HG02943 (cell line): ENCODE measurements at regions not wholly inside any gene's neighbourhood (a gene's known extent, or its start where the extent isn't known, plus 50 kb on each side); places are given as distances from the start of the nearest gene placed in this dataset.

ENCODE experiments used
- ATAC-seq: cut with Tn5 transposase; IDR thresholded peaks from one replicate; pipeline ENCODE4 v1.9.1; 2021; ENCODE audit warnings: mild to moderate bottlenecking, low read depth, moderate library complexity; ENCODE audit not compliant: unreplicated experiment

- ATAC-seq, result no peak
These were observed 113.2 kb downstream of the HERPUD2 start for GRCh38 chr7:35581605-35582210.

DNA sequence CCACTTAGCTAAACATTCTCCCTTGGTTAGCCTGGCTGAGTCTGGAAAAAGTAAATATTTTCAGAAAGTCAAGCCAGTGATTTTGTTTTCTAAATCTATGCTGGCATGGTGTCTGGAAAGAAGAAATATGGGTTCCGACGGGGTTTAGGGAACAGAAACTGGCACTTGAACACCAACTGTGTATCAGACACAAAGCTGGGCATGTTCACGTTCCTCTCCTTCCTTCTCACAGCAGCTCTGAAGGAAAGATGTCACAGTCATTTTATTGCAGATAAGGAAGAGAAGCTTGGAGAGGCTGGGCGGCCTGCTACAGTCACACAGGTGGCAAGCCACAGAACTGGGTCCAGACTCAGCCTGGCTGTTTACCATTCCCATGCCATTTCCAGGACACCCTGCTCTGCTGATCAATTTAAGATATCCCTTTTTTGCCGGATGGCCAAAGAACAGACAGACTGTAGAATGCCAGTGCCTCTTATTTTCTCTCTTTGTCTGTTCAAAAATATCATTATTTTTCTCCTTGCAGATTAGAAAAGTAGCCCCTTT is 118.8 kb downstream of the HERPUD2 start:
- no peak for ATAC-seq

DNA sequence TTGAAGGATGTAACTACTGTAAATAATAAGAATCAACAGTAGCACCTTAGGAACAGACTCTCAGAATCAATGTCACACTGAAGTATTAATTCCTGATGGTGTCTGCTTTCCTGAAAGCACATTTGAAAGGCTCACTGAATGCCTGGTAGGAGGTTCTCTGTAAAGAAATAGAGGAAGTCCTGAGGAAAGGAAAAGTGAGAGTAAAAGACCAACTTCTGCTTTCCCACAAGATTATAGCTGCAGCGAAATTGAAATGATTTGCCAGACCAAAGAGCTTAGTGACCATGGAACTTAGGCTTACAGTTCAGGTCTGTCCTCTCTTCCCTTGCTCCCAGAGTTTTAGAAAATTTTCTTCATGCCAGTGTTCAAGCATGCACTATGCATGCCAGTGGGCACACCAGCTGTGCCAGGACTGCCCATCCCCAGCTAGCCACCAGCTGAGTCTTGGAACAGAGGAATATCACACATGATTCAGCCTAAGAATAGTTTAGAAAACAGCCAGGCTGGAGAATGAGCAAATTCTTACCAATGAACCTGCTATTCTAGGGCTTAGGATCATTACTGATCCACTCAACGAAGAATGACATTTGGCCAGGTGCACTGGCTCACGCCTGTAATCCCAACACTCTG is 123.2 kb downstream of the HERPUD2 start:
- ATAC-seq, result no peak

- no peak for ATAC-seq
These were observed 124.0 kb downstream of the HERPUD2 start for GRCh38 chr7:35570937-35571336.

DNA sequence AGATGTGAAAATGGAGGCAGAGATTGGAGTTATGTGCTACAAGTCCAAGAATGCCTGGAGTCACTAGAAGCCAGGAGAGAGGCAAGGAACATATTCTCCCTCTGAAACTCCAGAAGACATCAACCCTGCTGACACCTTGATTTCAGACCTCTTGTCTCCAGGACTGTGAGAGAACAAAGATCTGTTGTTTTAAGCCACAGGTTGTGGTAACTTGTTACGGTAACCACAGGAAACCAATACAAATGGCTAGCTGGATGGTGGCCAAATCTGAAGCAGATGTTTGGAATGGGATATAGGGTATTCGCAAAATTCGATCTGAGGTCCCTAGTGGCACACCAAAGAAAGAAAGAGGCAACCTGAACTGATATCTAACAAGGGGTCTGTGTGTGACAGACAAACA is 129.0 kb downstream of the HERPUD2 start:
- no peak for ATAC-seq

DNA sequence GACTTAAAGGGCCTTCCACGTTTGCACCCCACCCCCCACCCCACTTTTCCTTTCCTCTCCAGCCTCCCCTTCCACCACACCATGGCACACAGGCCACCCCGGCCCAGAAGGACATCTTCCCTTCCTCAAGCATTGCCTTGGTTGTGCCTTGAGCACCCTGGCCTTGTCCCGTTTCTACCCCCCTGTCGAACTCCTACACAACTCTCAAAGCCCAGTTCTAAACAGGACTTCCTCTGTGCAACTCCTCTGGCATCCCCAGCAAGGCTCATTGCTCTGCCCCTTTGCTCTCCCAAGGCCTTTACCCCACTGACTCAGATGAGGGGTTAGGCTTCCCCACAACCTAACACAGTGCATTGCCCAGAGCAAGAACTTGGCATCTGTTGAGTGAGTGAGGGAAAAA is 136.1 kb downstream of the HERPUD2 start:
- ATAC-seq, result no peak

- no peak for ATAC-seq
These were observed 138.1 kb downstream of the HERPUD2 start for GRCh38 chr7:35556515-35557471.

DNA sequence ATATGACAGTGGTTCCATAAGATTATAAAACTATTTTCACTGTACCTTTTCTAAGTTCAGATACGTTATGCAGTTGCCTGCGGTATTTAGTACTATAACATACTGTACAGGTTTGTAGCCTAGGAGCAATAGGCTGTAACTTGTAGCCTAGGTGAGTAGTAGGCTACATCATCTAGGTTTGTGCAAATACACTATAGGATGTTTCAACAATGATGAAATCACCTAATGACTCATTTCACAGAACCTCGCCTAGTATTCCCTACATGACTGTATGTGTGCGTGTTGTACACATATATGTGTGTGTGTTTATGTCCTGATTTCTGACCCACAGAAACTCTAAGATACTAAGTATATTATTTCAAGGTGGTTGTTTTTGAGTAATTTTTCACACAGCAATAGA is 139.0 kb downstream of the HERPUD2 start:
- no peak for ATAC-seq

GRCh38 chr7:35555386-35555785 is 139.5 kb downstream of the HERPUD2 start:
- ATAC-seq, result no peak

DNA sequence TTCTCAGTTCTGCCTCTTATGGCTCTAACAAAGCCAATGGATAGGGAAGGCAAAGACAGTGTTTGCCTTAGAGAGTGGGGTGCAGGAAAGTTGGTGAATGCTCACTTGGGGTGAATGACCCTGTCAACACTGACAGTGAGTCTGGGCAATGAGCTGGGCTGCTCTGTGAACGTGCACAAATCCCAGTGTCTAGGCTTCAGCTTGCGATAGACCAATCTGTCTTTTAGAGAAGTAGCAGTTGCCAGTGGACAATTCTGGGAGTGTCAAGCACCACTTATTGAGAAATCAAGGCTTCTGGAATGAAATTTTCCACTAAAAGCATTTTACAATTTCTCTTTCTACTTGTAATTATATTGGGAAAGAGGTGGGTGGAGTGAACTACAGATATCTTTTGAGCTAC is 141.4 kb downstream of the HERPUD2 start:
- ATAC-seq, result no peak

DNA sequence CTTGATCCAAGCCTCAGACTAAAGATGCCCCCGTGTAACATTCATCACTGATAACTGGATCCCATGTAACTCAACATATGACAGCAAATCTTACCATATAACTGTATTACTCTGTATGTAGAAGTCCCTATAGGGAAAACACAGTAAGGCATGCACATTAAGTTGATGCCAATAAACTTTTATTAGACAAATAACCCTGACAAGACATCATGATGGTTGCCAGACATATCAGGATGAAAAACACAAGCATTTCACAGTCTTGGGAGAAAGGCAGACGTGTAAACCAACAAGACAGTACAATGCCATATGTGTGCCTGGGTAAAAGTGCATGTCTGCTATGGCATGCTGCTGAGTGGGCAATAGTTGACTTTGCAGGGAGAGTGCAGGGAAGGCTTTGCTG is 142.2 kb downstream of the HERPUD2 start:
- ATAC-seq, result no peak

- ATAC-seq, result no peak
These were observed 143.4 kb downstream of the HERPUD2 start for GRCh38 chr7:35551321-35552081.

DNA sequence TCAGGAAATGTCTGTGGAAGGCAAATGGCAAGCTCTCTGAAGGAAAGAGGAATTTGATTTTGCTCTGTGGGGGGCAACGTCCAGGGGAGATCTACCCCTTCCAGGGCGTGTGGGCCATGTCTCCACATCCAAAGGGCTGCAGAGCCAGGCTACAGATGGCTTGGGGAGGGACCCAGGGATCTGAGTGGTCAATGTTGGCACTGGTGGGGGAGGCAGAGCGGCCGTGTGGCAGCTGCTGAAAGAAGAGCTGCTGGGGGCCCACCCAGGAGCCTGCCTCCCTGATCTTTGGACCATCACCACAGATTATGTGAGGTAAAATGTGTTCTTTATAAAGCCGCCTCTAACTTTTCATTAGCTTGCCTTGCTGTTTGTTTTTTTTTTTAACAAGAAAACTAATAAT is 144.1 kb downstream of the HERPUD2 start:
- no peak for ATAC-seq

DNA sequence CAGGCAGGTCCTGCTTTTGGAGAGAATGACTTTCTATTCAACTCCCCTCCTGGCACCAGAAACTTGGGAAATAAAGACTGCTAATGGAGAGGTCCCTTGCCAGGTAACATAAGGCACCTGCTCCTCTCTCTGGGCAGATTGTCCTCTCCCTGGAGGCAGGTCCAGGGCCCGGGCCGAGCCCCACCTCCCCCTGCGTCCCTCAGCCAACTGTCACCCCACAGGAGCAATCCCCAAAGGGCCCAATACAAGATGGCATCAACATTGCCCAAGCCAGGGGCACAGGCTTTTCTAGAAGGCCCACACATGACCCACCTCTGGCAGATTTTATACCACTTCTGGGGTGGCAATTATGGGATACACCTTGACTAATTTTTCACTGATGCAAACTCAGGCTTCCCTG is 145.2 kb downstream of the HERPUD2 start:
- ATAC-seq, result no peak

GRCh38 chr7:35548291-35548690 is 146.6 kb downstream of the HERPUD2 start:
- ATAC-seq, result no peak

GRCh38 chr7:35546691-35547429 is 148.1 kb downstream of the HERPUD2 start:
- ATAC-seq, result no peak

DNA sequence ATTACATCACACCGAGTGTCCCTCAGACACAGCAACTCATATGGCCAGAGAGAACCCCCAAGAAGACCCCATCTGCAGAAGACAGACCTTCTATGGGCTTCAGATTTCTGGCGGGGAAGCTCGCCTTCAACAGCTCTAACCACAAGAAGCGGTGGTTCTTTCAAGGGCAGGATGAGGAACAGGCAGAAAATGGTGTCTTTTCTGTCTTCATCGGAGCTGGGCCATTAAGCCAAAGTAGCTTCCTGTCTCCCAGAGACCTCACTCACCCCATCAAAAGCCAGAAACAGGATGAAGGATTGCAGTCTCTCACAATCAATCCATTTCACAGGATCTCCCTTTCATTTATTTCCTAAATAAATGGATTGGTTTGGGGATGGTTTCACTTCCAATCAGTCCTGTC is 149.1 kb downstream of the HERPUD2 start:
- ATAC-seq, result no peak

DNA sequence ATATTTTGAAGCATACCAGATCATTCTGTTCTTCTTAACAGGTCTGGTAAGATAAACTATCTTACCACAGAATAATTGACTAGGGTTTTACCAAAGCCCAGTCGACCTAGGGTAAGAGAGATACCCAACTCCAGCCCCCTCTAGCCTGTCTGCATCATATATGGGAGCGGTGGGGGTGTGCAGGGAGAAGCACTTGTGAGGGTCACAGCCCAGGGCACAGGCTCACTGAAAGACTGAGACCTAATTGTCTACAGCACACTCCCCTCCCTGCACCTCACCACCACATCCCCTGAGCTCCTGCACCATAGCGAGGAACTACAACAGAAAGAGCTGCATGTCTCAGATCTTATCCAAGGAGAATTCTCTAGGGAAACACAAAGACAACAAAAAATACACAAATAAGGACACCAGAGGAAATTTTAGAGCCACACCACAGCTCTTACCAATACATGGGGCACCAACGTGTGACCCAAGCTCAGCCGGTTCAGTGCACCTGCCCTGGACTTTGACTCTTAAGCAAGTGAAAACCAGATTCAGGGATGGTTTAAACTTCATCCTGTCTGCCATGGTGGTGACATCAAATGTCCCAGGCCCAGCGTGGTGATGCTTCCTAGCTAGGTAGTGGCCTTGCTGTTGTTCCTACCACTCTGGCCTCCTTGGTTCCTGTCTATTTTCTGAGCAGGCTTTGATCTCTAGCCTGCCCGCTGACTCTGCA is 150.8 kb downstream of the HERPUD2 start:
- no peak for ATAC-seq
